Neural cell (in vitro differentiated cells): ENCODE measurements at regions not wholly inside any gene's neighbourhood (a gene's known extent, or its start where the extent isn't known, plus 50 kb on each side); places are given as distances from the start of the nearest gene placed in this dataset.

Experiments
- H2AFZ ChIP-seq: fragments of 200-600, 300-800 bp; sonication (generic), shearing (Covaris generic); 2 replicates; pipeline ENCODE4 v1.6.0; 2014; ENCODE audit warnings: low read depth, mild to moderate bottlenecking, antibody characterized with exemption, low read length, moderate library complexity
- H3F3A ChIP-seq: fragments of 200-600 bp; shearing (Covaris generic); 2 replicates; pipeline ENCODE4 v1.6.1; 2016; ENCODE audit warnings: mild to moderate bottlenecking, moderate library complexity, mixed read lengths, antibody characterized with exemption, low read length; ENCODE audit not compliant: insufficient read depth, poor library complexity, severe bottlenecking
- H3K27ac ChIP-seq: fragments of 200-600, 300-800 bp; sonication (generic), shearing (Covaris generic); 2 replicates; pipeline ENCODE4 v1.5.1; 2014; ENCODE audit warnings: mild to moderate bottlenecking, low read length, moderate library complexity
- H3K27me3 ChIP-seq: fragments of 300-800, 200-600 bp; sonication (generic), shearing (Covaris generic); 2 replicates; pipeline ENCODE4 v1.6.0; 2014; ENCODE audit warnings: mild to moderate bottlenecking, low read depth, low read length, moderate library complexity; ENCODE audit not compliant: insufficient read depth
- H3K36me3 ChIP-seq: fragments of 300-800, 200-600 bp; sonication (generic), shearing (Covaris generic); 2 replicates; pipeline ENCODE4 v1.5.1; 2014; ENCODE audit warnings: mild to moderate bottlenecking, antibody characterized with exemption, low read length, moderate library complexity; ENCODE audit not compliant: insufficient read depth
- H3K4me2 ChIP-seq: fragments of 300-800, 200-600 bp; sonication (generic), shearing (Covaris generic); 2 replicates; pipeline ENCODE4 v1.6.0; 2014; ENCODE audit warnings: mild to moderate bottlenecking, low read length
- H3K4me3 ChIP-seq: fragments of 300-800, 200-600 bp; sonication (generic), shearing (Covaris generic); 2 replicates; pipeline ENCODE4 v1.5.1; 2014; ENCODE audit warnings: mild to moderate bottlenecking, low read length, moderate library complexity
- H3K79me2 ChIP-seq: fragments of 200-600 bp; shearing (Covaris generic); replicated peaks from 2 replicates; pipeline ENCODE4 v1.6.0; 2014; ENCODE audit warnings: mild to moderate bottlenecking, low read length, moderate library complexity; ENCODE audit not compliant: insufficient read depth
- H3K9ac ChIP-seq: fragments of 300-800, 200-600 bp; sonication (generic), shearing (Covaris generic); 2 replicates; pipeline ENCODE4 v1.6.1; 2016; ENCODE audit warnings: mild to moderate bottlenecking, low read length, mixed read lengths
- H3K9me2 ChIP-seq: fragments of 200-600 bp; shearing (Covaris generic); 2 replicates; pipeline ENCODE4 v1.6.1; 2016; ENCODE audit warnings: mild to moderate bottlenecking, low read length, mixed read lengths; ENCODE audit not compliant: insufficient read depth
- H3K9me3 ChIP-seq: fragments of 200-600, 300-800 bp; sonication (generic), shearing (Covaris generic); 2 replicates; pipeline ENCODE4 v1.6.1; 2016; ENCODE audit warnings: mild to moderate bottlenecking, mixed run types, low read length, moderate library complexity, mixed read lengths
- H4K20me1 ChIP-seq: fragments of 200-600 bp; shearing (Covaris generic); 2 replicates; pipeline ENCODE4 v1.6.1; 2016; ENCODE audit warnings: mild to moderate bottlenecking, mixed run types; ENCODE audit not compliant: insufficient read depth
- CTCF ChIP-seq: fragments of 450-650 bp; IDR thresholded peaks from 2 replicates; pipeline ENCODE4 v1.5.1; 2014; ENCODE audit warnings: antibody characterized with exemption, mild to moderate bottlenecking, moderate library complexity; ENCODE audit not compliant: poor library complexity, severe bottlenecking
- EP300 ChIP-seq: fragments of 450-650 bp; conservative IDR thresholded peaks from 2 replicates; pipeline ENCODE4 v1.6.1; 2014; ENCODE audit warnings: antibody characterized with exemption, mild to moderate bottlenecking, moderate library complexity; ENCODE audit not compliant: poor library complexity, severe bottlenecking
- EZH2 ChIP-seq: fragments of 200-600, 300-800 bp; shearing (Covaris generic), sonication (generic); IDR thresholded peaks from 2 replicates; pipeline ENCODE4 v1.6.1; 2014; ENCODE audit warnings: antibody characterized with exemption, low read length, borderline replicate concordance, mild to moderate bottlenecking; ENCODE audit not compliant: insufficient read depth, poor library complexity, severe bottlenecking
- MXI1 ChIP-seq: fragments of 450-650 bp; conservative IDR thresholded peaks from 2 replicates; pipeline ENCODE4 v1.6.1; 2014; ENCODE audit warnings: antibody characterized with exemption, mild to moderate bottlenecking; ENCODE audit not compliant: poor library complexity, severe bottlenecking
- POLR2AphosphoS5 ChIP-seq: IDR thresholded peaks from 2 replicates; pipeline ENCODE4 v1.6.1; 2012
- RAD21 ChIP-seq: fragments of 450-650 bp; conservative IDR thresholded peaks from 2 replicates; pipeline ENCODE4 v1.6.1; 2014; ENCODE audit warnings: antibody characterized with exemption, mild to moderate bottlenecking, moderate library complexity
- SMC3 ChIP-seq: fragments of 450-650 bp; conservative IDR thresholded peaks from 2 replicates; pipeline ENCODE4 v1.6.1; 2014; ENCODE audit warnings: antibody characterized with exemption, mild to moderate bottlenecking, moderate library complexity; ENCODE audit not compliant: poor library complexity
- TAF1 ChIP-seq: IDR thresholded peaks from 2 replicates; pipeline ENCODE4 v1.6.1; 2012; ENCODE audit warnings: low read depth
- TF ChIP-seq, protein P1 (sequence below): IDR thresholded peaks from 2 replicates; pipeline ENCODE4 v1.6.1; 2012; ENCODE audit warnings: borderline replicate concordance

GRCh38 chr7:114156178-114156577 is 237.4 kb upstream of the PPP1R3A start:
- Histone ChIP-seq H3K4me3 (no peak overlapping the region), H3F3A (no peaks in the 10 kb centered on the region), H3K4me2 (no peak overlapping the region), H3K36me3 (no peaks in the 10 kb centered on the region), H2AFZ (no peak overlapping the region), H3K9me3 (no peaks in the 10 kb centered on the region), H3K79me2 (no peaks in the 10 kb centered on the region), H3K9me2 (no peaks in the 10 kb centered on the region), H3K27ac (no peak overlapping the region), H3K27me3 (no peaks in the 10 kb centered on the region), H3K9ac (no peak overlapping the region), H4K20me1 (no peaks in the 10 kb centered on the region)
- TF ChIP-seq POLR2AphosphoS5 (no peak), EP300 (no peak), RAD21 (no peak), MXI1 (no peak), TAF1 (no peak), CTCF (no peak)
- TF ChIP-seq, protein P1, sequence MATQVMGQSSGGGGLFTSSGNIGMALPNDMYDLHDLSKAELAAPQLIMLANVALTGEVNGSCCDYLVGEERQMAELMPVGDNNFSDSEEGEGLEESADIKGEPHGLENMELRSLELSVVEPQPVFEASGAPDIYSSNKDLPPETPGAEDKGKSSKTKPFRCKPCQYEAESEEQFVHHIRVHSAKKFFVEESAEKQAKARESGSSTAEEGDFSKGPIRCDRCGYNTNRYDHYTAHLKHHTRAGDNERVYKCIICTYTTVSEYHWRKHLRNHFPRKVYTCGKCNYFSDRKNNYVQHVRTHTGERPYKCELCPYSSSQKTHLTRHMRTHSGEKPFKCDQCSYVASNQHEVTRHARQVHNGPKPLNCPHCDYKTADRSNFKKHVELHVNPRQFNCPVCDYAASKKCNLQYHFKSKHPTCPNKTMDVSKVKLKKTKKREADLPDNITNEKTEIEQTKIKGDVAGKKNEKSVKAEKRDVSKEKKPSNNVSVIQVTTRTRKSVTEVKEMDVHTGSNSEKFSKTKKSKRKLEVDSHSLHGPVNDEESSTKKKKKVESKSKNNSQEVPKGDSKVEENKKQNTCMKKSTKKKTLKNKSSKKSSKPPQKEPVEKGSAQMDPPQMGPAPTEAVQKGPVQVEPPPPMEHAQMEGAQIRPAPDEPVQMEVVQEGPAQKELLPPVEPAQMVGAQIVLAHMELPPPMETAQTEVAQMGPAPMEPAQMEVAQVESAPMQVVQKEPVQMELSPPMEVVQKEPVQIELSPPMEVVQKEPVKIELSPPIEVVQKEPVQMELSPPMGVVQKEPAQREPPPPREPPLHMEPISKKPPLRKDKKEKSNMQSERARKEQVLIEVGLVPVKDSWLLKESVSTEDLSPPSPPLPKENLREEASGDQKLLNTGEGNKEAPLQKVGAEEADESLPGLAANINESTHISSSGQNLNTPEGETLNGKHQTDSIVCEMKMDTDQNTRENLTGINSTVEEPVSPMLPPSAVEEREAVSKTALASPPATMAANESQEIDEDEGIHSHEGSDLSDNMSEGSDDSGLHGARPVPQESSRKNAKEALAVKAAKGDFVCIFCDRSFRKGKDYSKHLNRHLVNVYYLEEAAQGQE = no peak

GRCh38 chr7:114155116-114156110 is 236.6 kb upstream of the PPP1R3A start:
- no peak overlapping the region for H2AFZ ChIP-seq
- H3K27ac ChIP-seq = no peak overlapping the region
- H3K36me3 ChIP-seq = no peaks in the 10 kb centered on the region

More at GRCh38 chr7:114155116-114156110, 236.6 kb upstream of the PPP1R3A start:
- H3K4me3 ChIP-seq = no peak overlapping the region
- no peak overlapping the region for H3K4me2 ChIP-seq
- no peaks in the 10 kb centered on the region for H4K20me1 ChIP-seq
- H3K27me3 ChIP-seq = no peaks in the 10 kb centered on the region
- H3K9ac ChIP-seq = no peak overlapping the region
- no peaks in the 10 kb centered on the region for H3K9me2 ChIP-seq
- H3K79me2 ChIP-seq = no peaks in the 10 kb centered on the region
- H3F3A ChIP-seq = no peaks in the 10 kb centered on the region
- no peak for TF ChIP-seq EZH2
- TF ChIP-seq POLR2AphosphoS5 = no peak
- TF ChIP-seq, protein P1 = no peak
- TF ChIP-seq CTCF = no peak
- TF ChIP-seq TAF1 = no peak
- TF ChIP-seq EP300 = no peak
- TF ChIP-seq RAD21 = no peak
- TF ChIP-seq MXI1 = no peak
- no peak for TF ChIP-seq SMC3
- no peaks in the 10 kb centered on the region for H3K9me3 ChIP-seq
